CD4-positive, alpha-beta T cell (primary cell): ENCODE measurements at regions not wholly inside any gene's neighbourhood (a gene's known extent, or its start where the extent isn't known, plus 50 kb on each side); places are given as distances from the start of the nearest gene placed in this dataset.

Experiments used
- ATAC-seq: fragments of 200-7000 bp; cut with Tn5 transposase; one replicate; pipeline ENCODE4 v1.10.0; 2022; ENCODE audit warnings: mild to moderate bottlenecking; ENCODE audit not compliant: poor library complexity
- CTCF ChIA-PET: fragments of 350-600 bp; sonication (Branson Sonifier 250); formaldehyde crosslinking; loops from one replicate; lab custom pipeline; 2021; ENCODE audit warnings: antibody characterized with exemption, inconsistent platforms; lab: Charles Lee
- POLR2A ChIA-PET: fragments of 350-600 bp; sonication (Branson Sonifier 250); formaldehyde crosslinking; loops from one replicate; lab custom pipeline; 2021; ENCODE audit warnings: antibody characterized with exemption, inconsistent platforms; lab: Charles Lee
- DNase-seq, 14 experiments: peaks; one replicate each; pipeline ENCODE4 v3.0.0-alpha.2; 2013 to 2020; ENCODE audit warnings: mixed read lengths in 2 of 14
- H3K27ac ChIP-seq, 2 donors: one replicate each; pipeline versions ENCODE4 v1.5.1 to v1.7.0; 2013; ENCODE audit warnings: low read length in 2 of 2, low read depth in 1 of 2, mild to moderate bottlenecking in 1 of 2
- H3K27me3 ChIP-seq, 2 experiments: 1 replicate in 1 of 2; 2 replicates in 1 of 2; pipeline versions ENCODE4 v1.6.1 to v1.7.0; 2013; ENCODE audit warnings: low read length in 2 of 2, control low read depth in 1 of 2, mild to moderate bottlenecking in 1 of 2, moderate library complexity in 1 of 2; ENCODE audit not compliant: insufficient read depth in 2 of 2, control insufficient read depth in 1 of 2
- H3K36me3 ChIP-seq: one replicate; pipeline ENCODE4 v1.6.1; 2013; ENCODE audit warnings: low read length, control low read depth; ENCODE audit not compliant: insufficient read depth
- H3K4me1 ChIP-seq: one replicate; pipeline ENCODE4 v1.6.1; 2013; ENCODE audit warnings: low read length, control low read depth; ENCODE audit not compliant: insufficient read depth
- H3K4me3 ChIP-seq: one replicate; pipeline ENCODE4 v1.5.1; 2013; ENCODE audit warnings: mild to moderate bottlenecking, low read length, moderate library complexity
- H3K9me3 ChIP-seq, 2 experiments: 1 replicate in 1 of 2; 2 replicates in 1 of 2; pipeline versions ENCODE4 v1.6.1 to v1.7.0; 2013; ENCODE audit warnings: low read length in 2 of 2, mild to moderate bottlenecking in 2 of 2, control low read depth in 1 of 2, moderate library complexity in 1 of 2; ENCODE audit not compliant: control insufficient read depth in 1 of 2, insufficient read depth in 1 of 2
- H3K27ac Mint-ChIP-seq: one replicate; pipeline ENCODE4 v1.8.0; 2020; ENCODE audit warnings: mixed read lengths
- H3K27me3 Mint-ChIP-seq: one replicate; pipeline ENCODE4 v1.8.0; 2021; ENCODE audit warnings: mixed read lengths
- H3K36me3 Mint-ChIP-seq: one replicate; pipeline ENCODE4 v1.8.0; 2021; ENCODE audit warnings: low read depth, mixed read lengths
- H3K4me1 Mint-ChIP-seq: one replicate; pipeline ENCODE4 v1.8.0; 2021; ENCODE audit warnings: low read depth, mixed read lengths
- H3K4me3 Mint-ChIP-seq: one replicate; pipeline ENCODE4 v1.8.0; 2020; ENCODE audit warnings: mild to moderate bottlenecking, mixed read lengths
- H3K9me3 Mint-ChIP-seq: one replicate; pipeline ENCODE4 v1.8.0; 2020; ENCODE audit warnings: mixed read lengths
- intact Hi-C, 2 experiments: fragments of 100-400 bp; cut with DNase I in 1 of 2; cut with micrococcal nuclease in 1 of 2; formaldehyde crosslinking; loops; one replicate each; pipeline versions ENCODE4 v1.15.1 to v1.9.0; 2023 to 2025; cut with DNase I, micrococcal nuclease
- TF ChIP-seq, protein P1 (sequence below): fragments of 200-600 bp; IDR thresholded peaks from one replicate; pipeline ENCODE4 v1.8.0; 2022; ENCODE audit warnings: antibody characterized with exemption, mild to moderate bottlenecking

DNA sequence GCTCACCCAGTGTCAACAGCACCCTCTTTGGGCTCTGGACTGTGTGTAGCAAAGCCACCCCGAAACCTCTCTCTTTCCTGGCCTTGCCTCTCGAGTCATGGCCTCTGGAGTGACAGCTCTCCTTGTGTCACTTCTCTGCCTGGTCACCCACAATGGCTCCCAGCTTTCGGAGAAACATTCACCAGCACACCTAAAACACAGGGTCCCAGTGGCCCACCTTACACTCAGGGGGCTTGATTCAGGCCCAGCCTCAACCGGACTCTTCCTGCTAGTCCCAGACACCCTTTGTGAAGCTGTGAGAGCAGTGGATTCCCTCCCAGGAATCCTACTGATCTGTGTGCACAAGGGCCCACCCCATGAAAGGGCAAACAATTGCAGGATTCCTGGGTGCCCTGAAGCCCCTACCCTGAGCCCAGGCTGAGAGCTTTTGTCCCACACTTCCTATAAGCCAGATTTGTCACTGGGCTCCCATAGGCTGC, 137.2 kb upstream of the HAAO start:
- Mint-ChIP-seq H3K9me3 (no peaks in the 10 kb centered on the region), H3K27me3 (no peaks in the 10 kb centered on the region), H3K4me1 (no peaks in the 10 kb centered on the region), H3K27ac (no peak overlapping the region), H3K4me3 (no peak overlapping the region), H3K36me3 (no peaks in the 10 kb centered on the region)
- Histone ChIP-seq H3K4me3 (no peak overlapping the region), H3K9me3 (no peaks in the 10 kb centered on the region), H3K27ac (no peak overlapping the region), H3K4me1 (no peaks in the 10 kb centered on the region), H3K36me3 (no peaks in the 10 kb centered on the region), H3K27me3 (no peaks in the 10 kb centered on the region)
- ChIA-PET POLR2A (no interaction called here), CTCF (interaction anchor here (1.1 kb wide), 1 partner anchor 495 kb away, joined by 3 read pairs; no protein-coding TSS in a partner anchor)
- DNase-seq (no peak), ATAC-seq (no peak)
- TF ChIP-seq, protein P1, sequence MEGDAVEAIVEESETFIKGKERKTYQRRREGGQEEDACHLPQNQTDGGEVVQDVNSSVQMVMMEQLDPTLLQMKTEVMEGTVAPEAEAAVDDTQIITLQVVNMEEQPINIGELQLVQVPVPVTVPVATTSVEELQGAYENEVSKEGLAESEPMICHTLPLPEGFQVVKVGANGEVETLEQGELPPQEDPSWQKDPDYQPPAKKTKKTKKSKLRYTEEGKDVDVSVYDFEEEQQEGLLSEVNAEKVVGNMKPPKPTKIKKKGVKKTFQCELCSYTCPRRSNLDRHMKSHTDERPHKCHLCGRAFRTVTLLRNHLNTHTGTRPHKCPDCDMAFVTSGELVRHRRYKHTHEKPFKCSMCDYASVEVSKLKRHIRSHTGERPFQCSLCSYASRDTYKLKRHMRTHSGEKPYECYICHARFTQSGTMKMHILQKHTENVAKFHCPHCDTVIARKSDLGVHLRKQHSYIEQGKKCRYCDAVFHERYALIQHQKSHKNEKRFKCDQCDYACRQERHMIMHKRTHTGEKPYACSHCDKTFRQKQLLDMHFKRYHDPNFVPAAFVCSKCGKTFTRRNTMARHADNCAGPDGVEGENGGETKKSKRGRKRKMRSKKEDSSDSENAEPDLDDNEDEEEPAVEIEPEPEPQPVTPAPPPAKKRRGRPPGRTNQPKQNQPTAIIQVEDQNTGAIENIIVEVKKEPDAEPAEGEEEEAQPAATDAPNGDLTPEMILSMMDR = no peak
- intact Hi-C loops = no loop called here

DNA sequence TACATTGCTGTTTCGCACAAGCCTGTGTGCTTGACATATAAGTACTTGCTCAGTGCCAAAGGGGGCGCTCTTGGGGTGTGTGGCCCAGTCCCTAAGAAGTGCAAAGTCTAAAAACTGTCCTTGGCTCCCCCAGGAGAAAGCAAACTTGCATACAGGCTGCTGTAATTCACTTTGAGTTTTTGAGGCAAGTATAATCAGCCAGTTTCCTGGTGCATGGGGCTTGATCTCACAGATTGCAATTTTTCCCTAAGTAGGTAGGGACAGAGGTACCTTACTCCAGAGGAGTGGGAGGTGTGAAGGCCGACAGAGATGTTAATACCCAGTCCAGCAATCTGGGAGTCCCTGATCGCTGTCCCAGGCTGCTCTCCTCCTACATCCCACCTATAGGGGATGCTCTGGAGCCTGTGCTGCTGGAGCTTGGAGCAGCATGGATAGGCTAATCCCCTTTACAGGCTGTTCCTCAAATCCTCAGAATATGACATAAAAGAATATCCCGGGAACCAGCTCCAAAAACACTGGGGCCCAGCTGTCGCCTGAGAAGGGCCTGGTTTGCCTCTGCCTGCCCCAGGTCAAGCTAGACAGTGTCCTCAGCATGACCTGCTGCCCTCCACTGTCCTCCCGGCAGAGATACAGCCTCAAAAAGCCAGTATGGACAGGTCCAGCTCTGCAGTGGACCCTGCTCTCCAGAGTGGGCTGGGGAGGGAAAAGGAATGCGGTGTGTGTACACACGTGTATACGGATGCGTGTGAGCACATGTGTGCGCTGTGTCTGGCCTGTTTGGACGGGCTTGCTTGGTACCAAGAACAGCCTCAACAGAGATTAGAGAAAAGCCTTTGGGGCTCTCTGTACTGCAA, 136.5 kb upstream of the HAAO start:
- ATAC-seq = no peak

DNA sequence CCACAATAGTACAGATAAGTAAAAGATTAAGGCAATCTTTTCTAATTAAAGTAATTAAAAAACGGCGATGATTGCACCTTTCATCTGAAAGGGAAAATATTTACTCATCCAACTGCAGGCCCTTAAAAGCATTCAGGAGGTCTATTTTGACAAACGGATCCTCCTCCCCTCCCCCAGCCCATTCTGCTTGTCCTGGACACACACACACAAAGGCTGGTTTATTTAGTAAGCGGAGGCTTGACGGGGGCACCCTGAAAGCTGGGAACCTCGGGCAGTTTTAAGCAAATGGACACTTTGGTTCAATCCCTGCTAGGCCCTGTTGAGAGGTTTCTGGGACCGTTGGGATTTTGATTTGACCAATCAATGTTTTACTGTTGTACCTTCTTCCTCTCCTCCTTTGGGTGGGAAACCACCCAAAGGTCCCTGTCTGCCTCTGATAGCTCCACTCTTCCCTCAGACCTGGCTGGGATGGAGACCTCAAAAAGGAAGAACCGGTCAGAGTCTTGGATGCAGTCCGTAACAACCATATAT, 135.8 kb upstream of the HAAO start:
- Histone ChIP-seq H3K27me3 (no peaks in the 10 kb centered on the region), H3K27ac (no peak overlapping the region), H3K4me3 (no peak overlapping the region), H3K9me3 (no peaks in the 10 kb centered on the region), H3K36me3 (no peaks in the 10 kb centered on the region), H3K4me1 (no peaks in the 10 kb centered on the region)
- Mint-ChIP-seq H3K4me1 (no peaks in the 10 kb centered on the region), H3K27ac (no peak overlapping the region), H3K9me3 (no peaks in the 10 kb centered on the region), H3K27me3 (no peaks in the 10 kb centered on the region), H3K36me3 (no peaks in the 10 kb centered on the region), H3K4me3 (no peak overlapping the region)
- DNase-seq (no peak), ATAC-seq (no peak)
- ChIA-PET POLR2A (no interaction called here), CTCF (no interaction called here)
- TF ChIP-seq, protein P1 = no peak
- intact Hi-C loops = no loop called here

More for the DNA sequence above, 136.5 kb upstream of the HAAO start:
- ChIA-PET POLR2A (no interaction called here), CTCF (interaction anchor here (1.1 kb wide), 1 partner anchor 496 kb away, joined by 3 read pairs; no protein-coding TSS in a partner anchor)
- Histone ChIP-seq H3K4me1 (no peaks in the 10 kb centered on the region), H3K27me3 (no peaks in the 10 kb centered on the region), H3K9me3 (no peaks in the 10 kb centered on the region), H3K4me3 (no peak overlapping the region), H3K27ac (no peak overlapping the region), H3K36me3 (no peaks in the 10 kb centered on the region)
- TF ChIP-seq, protein P1 = no peak
- Mint-ChIP-seq H3K36me3 (no peaks in the 10 kb centered on the region), H3K27ac (no peak overlapping the region), H3K4me3 (no peak overlapping the region), H3K4me1 (no peaks in the 10 kb centered on the region), H3K9me3 (no peaks in the 10 kb centered on the region), H3K27me3 (no peaks in the 10 kb centered on the region)
- intact Hi-C loops = no loop called here
- no peak for DNase-seq
